GM18867 (cell line): ENCODE measurements at regions not wholly inside any gene's neighbourhood (a gene's known extent, or its start where the extent isn't known, plus 50 kb on each side); places are given as distances from the start of the nearest gene placed in this dataset.
"Not testable (repeated sequence)": the region's sequence is repeated elsewhere in the genome, so short reads cannot be mapped to it uniquely, and the experiment has no call there.

Experiments used
- ATAC-seq: cut with Tn5 transposase; IDR thresholded peaks from one replicate; pipeline ENCODE4 v1.9.1; 2021; ENCODE audit warnings: mild to moderate bottlenecking, moderate library complexity; ENCODE audit not compliant: unreplicated experiment

GRCh38 chr1:10910681-10911489 lies 101.6 kb upstream of the TARDBP start:
- ATAC-seq: no peak

GRCh38 chr1:10911490-10912166 lies 100.8 kb upstream of the TARDBP start:
- no peak for ATAC-seq

GRCh38 chr1:10912441-10912840 lies 100.0 kb upstream of the TARDBP start:
- no peak for ATAC-seq

GRCh38 chr1:10914056-10914455 lies 98.4 kb upstream of the TARDBP start:
- ATAC-seq: no peak

- ATAC-seq: no peak
These were observed 96.9 kb upstream of the TARDBP start for GRCh38 chr1:10915594-10915993.

- no peak for ATAC-seq
These were observed 96.1 kb upstream of the TARDBP start for GRCh38 chr1:10916311-10916710.

GRCh38 chr1:10916991-10917390 lies 95.5 kb upstream of the TARDBP start:
- ATAC-seq: no peak

- no peak for ATAC-seq
These were observed 94.7 kb upstream of the TARDBP start for GRCh38 chr1:10917513-10918454.

GRCh38 chr1:10918531-10918930 lies 93.9 kb upstream of the TARDBP start:
- ATAC-seq: no peak

GRCh38 chr1:10920063-10920626 lies 92.3 kb upstream of the TARDBP start:
- ATAC-seq: no peak

- ATAC-seq: not testable (repeated sequence)
These were observed 90.0 kb upstream of the TARDBP start for GRCh38 chr1:10922315-10923060.

GRCh38 chr1:10924030-10924429 lies 88.4 kb upstream of the TARDBP start:
- no peak for ATAC-seq

- ATAC-seq: no peak
These were observed 83.8 kb upstream of the TARDBP start for GRCh38 chr1:10928654-10929053.

GRCh38 chr1:10932088-10932487 lies 80.4 kb upstream of the TARDBP start:
- no peak for ATAC-seq

- no peak for ATAC-seq
These were observed 78.2 kb upstream of the TARDBP start for GRCh38 chr1:10934150-10934818.

- ATAC-seq: no peak
These were observed 77.2 kb upstream of the TARDBP start for GRCh38 chr1:10935246-10935645.

- ATAC-seq: no peak
These were observed 76.7 kb upstream of the TARDBP start for GRCh38 chr1:10935724-10936123.

- ATAC-seq: no peak
These were observed 75.2 kb upstream of the TARDBP start for GRCh38 chr1:10936998-10937901.
